ENCODE measurements at regions not wholly inside any gene's neighbourhood (a gene's known extent, or its start where the extent isn't known, plus 50 kb on each side); places are given as distances from the start of the nearest gene placed in this dataset.

GRCh38 chrX:39939678-39940077 is 158.1 kb downstream of the BCOR start:
- Histone ChIP-seq H2BK15ac (ENCODE audit: low read depth, low read length) (no peak overlapping the region), H2BK5ac (ENCODE audit: insufficient read length, low read length) (no peak overlapping the region), H3T11ph (ENCODE audit: low read length) (no peak overlapping the region), H3K79me1 (ENCODE audit: insufficient read depth, low read depth, low read length, poor library complexity, severe bottlenecking) (no peaks in the 10 kb centered on the region), H2AK5ac (ENCODE audit: insufficient read length, low read length) (no peak overlapping the region), H3K79me2 (ENCODE audit: insufficient read depth, low read length) (no peaks in the 10 kb centered on the region), H3K4ac (ENCODE audit: low read depth, low read length) (no peak overlapping the region), H4K91ac (ENCODE audit: insufficient read length, low read depth, low read length) (no peak overlapping the region), H2BK120ac (ENCODE audit: low read depth, low read length, poor library complexity, severe bottlenecking) (no peak overlapping the region), H3K9ac (ENCODE audit: extremely low read depth, insufficient read length, low read length) (no peak overlapping the region), H3K23ac (ENCODE audit: insufficient read length, low read depth, low read length) (no peak overlapping the region), H3K23me2 (ENCODE audit: insufficient read length, low read depth, low read length, poor library complexity, severe bottlenecking) (no peaks in the 10 kb centered on the region), H3K56ac (ENCODE audit: insufficient read length, low read depth, low read length) (no peak overlapping the region), H3K9me3 (ENCODE audit: control insufficient read depth, low read depth, low read length) (no peaks in the 10 kb centered on the region), H3K27ac (ENCODE audit: insufficient read length, low read depth, low read length) (no peak overlapping the region), H2AFZ (ENCODE audit: low read length) (no peak overlapping the region), H4K8ac (replicated peaks; ENCODE audit: insufficient read length, low read depth, low read length) (no peak overlapping the region), H3K18ac (ENCODE audit: insufficient read length, low read depth, low read length) (no peak overlapping the region), H3K4me1 (ENCODE audit: insufficient read depth, low read length) (peaks cover 2% of the 10 kb centered on the region; the same call in 1 of the 2 replicates), H2BK12ac (ENCODE audit: insufficient read length, low read depth, low read length) (no peak overlapping the region), H4K20me1 (ENCODE audit: control insufficient read depth, insufficient read depth, insufficient read length) (no peaks in the 10 kb centered on the region), H4K5ac (ENCODE audit: insufficient read length, low read depth, low read length) (no peak overlapping the region), H3K14ac (ENCODE audit: insufficient read depth, low read length) (no peak overlapping the region), H2BK20ac (ENCODE audit: low read depth, low read length, poor library complexity, severe bottlenecking) (no peak overlapping the region), H3K27me3 (ENCODE audit: insufficient read depth, low read length) (no peaks in the 10 kb centered on the region), H3K4me2 (ENCODE audit: insufficient read depth, insufficient read length, low read length) (no peak overlapping the region)
- Mint-ChIP-seq H3K4me3 (no peak overlapping the region), H3K27me3 (ENCODE audit: low read depth) (peaks cover 6% of the 10 kb centered on the region), H3K36me3 (ENCODE audit: insufficient read depth in 1 of 3, low read depth in 3 of 3) (peaks cover 0 to 4% (median 3%) of the 10 kb centered on the region in 3 experiments; a peak in 5 of 7 replicates), H3K27ac (no peak overlapping the region), H3K9me3 (peaks cover 49 to 57% of the 10 kb centered on the region in 2 experiments), H3K4me1 (peaks cover 13 to 18% of the 10 kb centered on the region in 2 experiments)
- TF ChIP-seq CTCF (conservative IDR thresholded peaks at IDR 0.05) = no peak
- no CpG with 5 or more reads among the region's 3 CpGs for WGBS (ENCODE audit: extremely low coverage, insufficient read length, low lambda C conversion rate)
- no peak for DNase-seq

All from H9 (cell line).